ENCODE measurements at regions not wholly inside any gene's neighbourhood (a gene's known extent, or its start where the extent isn't known, plus 50 kb on each side); places are given as distances from the start of the nearest gene placed in this dataset.

GRCh38 chr17:77907497-77908461 is 50.7 kb upstream of the TNRC6C start:
- H3K4me3 ChIP-seq, result no peak overlapping the region
- intact Hi-C loops (cut with DNase I), result no loop called here
- peaks cover 0 to 12% (median 6%) of the 10 kb centered on the region in 9 donors for H3K4me1 ChIP-seq
- H3K36me3 ChIP-seq, result no peaks in the 10 kb centered on the region
- H3K27me3 ChIP-seq, result peaks cover 0 to 47% (median 3%) of the 10 kb centered on the region in 7 donors
- H3K9me3 ChIP-seq, result peaks cover 0 to 5% (median 0%) of the 10 kb centered on the region in 11 donors
- DNase-seq (no peak), ATAC-seq (peak in 1 of 8 donors; percentile 22)
- 91 to 93% methylated on average over 23 of the region's 23 CpGs for WGBS, 2 donors
- no peak overlapping the region for H3K27ac ChIP-seq
- TF ChIP-seq CTCF (IDR thresholded peaks at IDR 0.05), result no peak

GRCh38 chr17:77908501-77908900 is 50.0 kb upstream of the TNRC6C start:
- peaks cover 0 to 12% (median 6%) of the 10 kb centered on the region in 9 donors for H3K4me1 ChIP-seq
- TF ChIP-seq CTCF (IDR thresholded peaks at IDR 0.05), result no peak
- 62 to 66% methylated on average over 4 of the region's 4 CpGs for WGBS, 2 donors
- peaks cover 0 to 53% (median 7%) of the 10 kb centered on the region in 7 donors for H3K27me3 ChIP-seq
- ATAC-seq (peak in 5 of 8 donors; percentile 11 to 35 (median 30)), DNase-seq (no peak)
- intact Hi-C loops (cut with DNase I), result no loop called here
- H3K4me3 ChIP-seq, result no peak overlapping the region
- no peak overlapping the region for H3K27ac ChIP-seq
- peaks cover 0 to 5% (median 0%) of the 10 kb centered on the region in 11 donors for H3K9me3 ChIP-seq
- H3K36me3 ChIP-seq, result no peaks in the 10 kb centered on the region

Small RNA genes lying in the stretch of these regions (microRNA-seq; reads per million reads assigned to microRNA genes)
- 0 reads per million in 2 donors for gene MIR4316
